Endothelial cell of umbilical vein (primary cell): ENCODE measurements at regions not wholly inside any gene's neighbourhood (a gene's known extent, or its start where the extent isn't known, plus 50 kb on each side); places are given as distances from the start of the nearest gene placed in this dataset.

Source experiments
- EZH2 ChIP-seq: IDR thresholded peaks from 2 replicates; pipeline ENCODE4 v1.6.1; 2012; ENCODE audit warnings: borderline replicate concordance, low read depth, mild to moderate bottlenecking, moderate library complexity, low read length, inconsistent platforms; ENCODE audit not compliant: severe bottlenecking
- FOS ChIP-seq: IDR thresholded peaks from 2 replicates; pipeline ENCODE4 v1.6.1; 2011; ENCODE audit warnings: mild to moderate bottlenecking, low read length, moderate library complexity, borderline replicate concordance; ENCODE audit not compliant: insufficient read depth
- GATA2 ChIP-seq: IDR thresholded peaks from 2 replicates; pipeline ENCODE4 v1.7.0; 2011; ENCODE audit warnings: low read depth, mild to moderate bottlenecking, moderate library complexity, mixed read lengths, low read length; ENCODE audit not compliant: insufficient read length, insufficient read depth
- JUN ChIP-seq: IDR thresholded peaks from 2 replicates; pipeline ENCODE4 v1.6.1; 2011; ENCODE audit warnings: borderline replicate concordance, low read depth; ENCODE audit not compliant: insufficient read length, insufficient read depth
- MAX ChIP-seq: IDR thresholded peaks from 2 replicates; pipeline ENCODE4 v1.6.1; 2011; ENCODE audit not compliant: insufficient read depth, insufficient read length
- MYC ChIP-seq: IDR thresholded peaks from one replicate; pipeline ENCODE4 v1.6.1; 2011; ENCODE audit warnings: mild to moderate bottlenecking, low read depth, low read length
- POLR2A ChIP-seq: IDR thresholded peaks from 2 replicates; pipeline ENCODE4 v1.6.1; 2012; ENCODE audit warnings: low read depth, mild to moderate bottlenecking, control low read depth, low read length
- POLR2AphosphoS5 ChIP-seq: IDR thresholded peaks from 2 replicates; pipeline ENCODE4 v1.6.1; 2012; ENCODE audit warnings: low read depth, mild to moderate bottlenecking, control low read depth, low read length, moderate library complexity; ENCODE audit not compliant: insufficient read depth
- TF ChIP-seq, protein P1 (sequence below), 2 donors: IDR thresholded peaks; 1 replicate in 1 of 2; 2 replicates in 1 of 2; pipeline ENCODE4 v1.5.1; 2011; ENCODE audit warnings: low read length in 2 of 2, mild to moderate bottlenecking in 2 of 2, moderate library complexity in 2 of 2, control low read depth in 1 of 2, inconsistent platforms in 1 of 2, low read depth in 1 of 2; ENCODE audit not compliant: insufficient read depth in 1 of 2; ENCODE audit errors: extremely low read depth in 1 of 2

- no peak for TF ChIP-seq POLR2AphosphoS5
- TF ChIP-seq MYC, result no peak
- TF ChIP-seq MAX, result no peak
- TF ChIP-seq, protein P1, sequence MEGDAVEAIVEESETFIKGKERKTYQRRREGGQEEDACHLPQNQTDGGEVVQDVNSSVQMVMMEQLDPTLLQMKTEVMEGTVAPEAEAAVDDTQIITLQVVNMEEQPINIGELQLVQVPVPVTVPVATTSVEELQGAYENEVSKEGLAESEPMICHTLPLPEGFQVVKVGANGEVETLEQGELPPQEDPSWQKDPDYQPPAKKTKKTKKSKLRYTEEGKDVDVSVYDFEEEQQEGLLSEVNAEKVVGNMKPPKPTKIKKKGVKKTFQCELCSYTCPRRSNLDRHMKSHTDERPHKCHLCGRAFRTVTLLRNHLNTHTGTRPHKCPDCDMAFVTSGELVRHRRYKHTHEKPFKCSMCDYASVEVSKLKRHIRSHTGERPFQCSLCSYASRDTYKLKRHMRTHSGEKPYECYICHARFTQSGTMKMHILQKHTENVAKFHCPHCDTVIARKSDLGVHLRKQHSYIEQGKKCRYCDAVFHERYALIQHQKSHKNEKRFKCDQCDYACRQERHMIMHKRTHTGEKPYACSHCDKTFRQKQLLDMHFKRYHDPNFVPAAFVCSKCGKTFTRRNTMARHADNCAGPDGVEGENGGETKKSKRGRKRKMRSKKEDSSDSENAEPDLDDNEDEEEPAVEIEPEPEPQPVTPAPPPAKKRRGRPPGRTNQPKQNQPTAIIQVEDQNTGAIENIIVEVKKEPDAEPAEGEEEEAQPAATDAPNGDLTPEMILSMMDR (IDR thresholded peaks at IDR 0.05; ENCODE audit: extremely low read depth in 1 of 2, insufficient read depth in 1 of 2, low read depth in 1 of 2, low read length in 2 of 2), result no peak
- TF ChIP-seq EZH2, result no peak
- TF ChIP-seq JUN, result no peak
- no peak for TF ChIP-seq FOS
- no peak for TF ChIP-seq POLR2A
- TF ChIP-seq GATA2, result no peak
Measured at GRCh38 chr9:25481372-25481771, 196.9 kb downstream of the TUSC1 start.
